Chondrocyte (in vitro differentiated cells): ENCODE measurements at regions not wholly inside any gene's neighbourhood (a gene's known extent, or its start where the extent isn't known, plus 50 kb on each side); places are given as distances from the start of the nearest gene placed in this dataset.

Experiments used
- DNase-seq: peaks from one replicate; pipeline ENCODE4 v3.0.0; 2021; ENCODE audit warnings: mixed read lengths, low spot score
- H3K27ac Mint-ChIP-seq: one replicate; pipeline ENCODE4 v1.8.0; 2021; ENCODE audit warnings: mild to moderate bottlenecking, moderate library complexity, mixed read lengths; ENCODE audit not compliant: unreplicated experiment
- H3K27me3 Mint-ChIP-seq: 2 replicates; pipeline ENCODE4 v1.8.0; 2021; ENCODE audit warnings: low read depth, mixed read lengths
- H3K36me3 Mint-ChIP-seq: 2 replicates; pipeline ENCODE4 v1.8.0; 2021; ENCODE audit warnings: low read depth, mixed read lengths
- H3K4me1 Mint-ChIP-seq: 2 replicates; pipeline ENCODE4 v1.8.0; 2021; ENCODE audit warnings: low read depth, mild to moderate bottlenecking, mixed read lengths
- H3K4me3 Mint-ChIP-seq: one replicate; pipeline ENCODE4 v1.8.0; 2021; ENCODE audit warnings: mild to moderate bottlenecking, moderate library complexity, mixed read lengths; ENCODE audit not compliant: unreplicated experiment
- H3K9me3 Mint-ChIP-seq: 2 replicates; pipeline ENCODE4 v1.8.0; 2021; ENCODE audit warnings: low read depth, mixed read lengths
- TF ChIP-seq, protein P1 (sequence below): fragments of 200-600 bp; sonication (generic); IDR thresholded peaks from 2 replicates; pipeline ENCODE4 v1.5.0; 2021; ENCODE audit warnings: antibody characterized with exemption, mild to moderate bottlenecking, moderate library complexity

DNA sequence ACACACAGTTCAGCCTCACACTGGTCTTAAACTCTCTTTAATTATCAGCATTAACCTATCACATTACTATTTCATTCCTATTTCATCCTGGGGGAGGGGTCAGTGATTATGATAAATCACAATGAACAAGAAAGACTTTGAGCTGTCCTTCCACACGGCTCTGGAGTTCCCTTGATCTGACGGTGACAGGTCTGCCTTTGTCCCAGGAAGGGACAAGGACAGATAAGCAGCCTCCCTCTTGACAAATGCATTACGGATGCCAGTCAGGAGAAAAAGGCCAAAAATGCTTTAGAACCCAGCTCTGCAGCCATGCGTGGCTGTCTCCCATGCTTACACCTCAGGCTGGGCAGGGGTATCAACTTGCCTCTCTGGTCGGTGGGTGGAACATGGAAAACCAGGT lies 281.7 kb downstream of the BCL11A start:
- H3K4me3 Mint-ChIP-seq: no peak overlapping the region
- TF ChIP-seq, protein P1, sequence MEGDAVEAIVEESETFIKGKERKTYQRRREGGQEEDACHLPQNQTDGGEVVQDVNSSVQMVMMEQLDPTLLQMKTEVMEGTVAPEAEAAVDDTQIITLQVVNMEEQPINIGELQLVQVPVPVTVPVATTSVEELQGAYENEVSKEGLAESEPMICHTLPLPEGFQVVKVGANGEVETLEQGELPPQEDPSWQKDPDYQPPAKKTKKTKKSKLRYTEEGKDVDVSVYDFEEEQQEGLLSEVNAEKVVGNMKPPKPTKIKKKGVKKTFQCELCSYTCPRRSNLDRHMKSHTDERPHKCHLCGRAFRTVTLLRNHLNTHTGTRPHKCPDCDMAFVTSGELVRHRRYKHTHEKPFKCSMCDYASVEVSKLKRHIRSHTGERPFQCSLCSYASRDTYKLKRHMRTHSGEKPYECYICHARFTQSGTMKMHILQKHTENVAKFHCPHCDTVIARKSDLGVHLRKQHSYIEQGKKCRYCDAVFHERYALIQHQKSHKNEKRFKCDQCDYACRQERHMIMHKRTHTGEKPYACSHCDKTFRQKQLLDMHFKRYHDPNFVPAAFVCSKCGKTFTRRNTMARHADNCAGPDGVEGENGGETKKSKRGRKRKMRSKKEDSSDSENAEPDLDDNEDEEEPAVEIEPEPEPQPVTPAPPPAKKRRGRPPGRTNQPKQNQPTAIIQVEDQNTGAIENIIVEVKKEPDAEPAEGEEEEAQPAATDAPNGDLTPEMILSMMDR: no peak
- no peaks in the 10 kb centered on the region for H3K4me1 Mint-ChIP-seq

GRCh38 chr2:60271131-60271530 lies 282.3 kb downstream of the BCL11A start:
- H3K27ac Mint-ChIP-seq: no peak overlapping the region
- H3K4me3 Mint-ChIP-seq: no peak overlapping the region
- peaks cover 10% of the 10 kb centered on the region for H3K9me3 Mint-ChIP-seq
- H3K27me3 Mint-ChIP-seq: no peaks in the 10 kb centered on the region
- no peak for DNase-seq
- TF ChIP-seq, protein P1: no peak
- H3K36me3 Mint-ChIP-seq: peaks cover 3% of the 10 kb centered on the region
- no peaks in the 10 kb centered on the region for H3K4me1 Mint-ChIP-seq

More for the DNA sequence above, 281.7 kb downstream of the BCL11A start:
- peaks cover 3% of the 10 kb centered on the region for H3K36me3 Mint-ChIP-seq
- no peak overlapping the region for H3K27ac Mint-ChIP-seq
- DNase-seq: no peak
- no peaks in the 10 kb centered on the region for H3K27me3 Mint-ChIP-seq
- peaks cover 10% of the 10 kb centered on the region for H3K9me3 Mint-ChIP-seq

DNA sequence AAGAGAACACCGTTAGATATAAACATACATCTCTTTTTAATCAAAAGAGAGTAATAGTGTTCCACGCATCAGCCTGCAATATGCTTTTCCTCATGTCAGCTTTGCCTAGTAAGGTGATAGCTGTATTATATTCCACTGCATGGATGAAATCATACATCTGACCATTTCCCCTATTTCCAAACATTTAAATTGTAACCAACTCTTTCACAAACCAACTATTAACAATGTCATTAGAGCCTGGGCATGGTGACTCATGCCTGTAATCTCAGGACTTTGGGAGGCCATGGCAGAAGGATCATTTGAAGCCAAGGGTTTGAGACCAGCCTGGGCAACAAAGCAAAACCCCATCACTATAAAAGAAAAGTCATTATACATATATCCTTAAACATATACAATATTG lies 284.8 kb downstream of the BCL11A start:
- H3K27me3 Mint-ChIP-seq: no peaks in the 10 kb centered on the region

DNA sequence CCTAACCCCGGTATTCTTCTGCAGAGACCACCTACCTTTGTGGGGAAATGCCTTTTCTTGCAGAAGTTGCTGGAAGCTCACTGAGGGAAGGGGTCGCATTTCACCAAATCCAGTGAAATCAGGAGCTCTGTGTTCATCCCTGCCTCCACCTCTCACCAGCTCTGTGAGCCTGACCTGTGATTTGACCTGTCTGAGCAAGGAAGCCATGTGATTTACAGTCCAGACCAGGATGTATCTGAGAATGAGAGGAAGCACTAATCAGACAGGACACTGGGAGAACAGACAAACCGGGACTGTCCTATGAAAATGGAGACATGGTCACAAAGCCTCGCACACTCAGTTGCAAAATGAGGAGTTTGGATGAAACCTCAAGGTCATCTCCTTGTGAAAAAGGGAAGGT lies 285.4 kb downstream of the BCL11A start:
- no peak overlapping the region for H3K27ac Mint-ChIP-seq
- no peak for DNase-seq
- H3K27me3 Mint-ChIP-seq: no peaks in the 10 kb centered on the region
- no peaks in the 10 kb centered on the region for H3K4me1 Mint-ChIP-seq
- no peaks in the 10 kb centered on the region for H3K36me3 Mint-ChIP-seq
- no peak overlapping the region for H3K4me3 Mint-ChIP-seq
- H3K9me3 Mint-ChIP-seq: peaks cover 4% of the 10 kb centered on the region
- TF ChIP-seq, protein P1: no peak

More for the DNA sequence above, 284.8 kb downstream of the BCL11A start:
- no peaks in the 10 kb centered on the region for H3K36me3 Mint-ChIP-seq
- no peak overlapping the region for H3K27ac Mint-ChIP-seq
- no peak overlapping the region for H3K4me3 Mint-ChIP-seq
- DNase-seq: no peak
- H3K4me1 Mint-ChIP-seq: no peaks in the 10 kb centered on the region
- TF ChIP-seq, protein P1: no peak
- peaks cover 4% of the 10 kb centered on the region for H3K9me3 Mint-ChIP-seq

DNA sequence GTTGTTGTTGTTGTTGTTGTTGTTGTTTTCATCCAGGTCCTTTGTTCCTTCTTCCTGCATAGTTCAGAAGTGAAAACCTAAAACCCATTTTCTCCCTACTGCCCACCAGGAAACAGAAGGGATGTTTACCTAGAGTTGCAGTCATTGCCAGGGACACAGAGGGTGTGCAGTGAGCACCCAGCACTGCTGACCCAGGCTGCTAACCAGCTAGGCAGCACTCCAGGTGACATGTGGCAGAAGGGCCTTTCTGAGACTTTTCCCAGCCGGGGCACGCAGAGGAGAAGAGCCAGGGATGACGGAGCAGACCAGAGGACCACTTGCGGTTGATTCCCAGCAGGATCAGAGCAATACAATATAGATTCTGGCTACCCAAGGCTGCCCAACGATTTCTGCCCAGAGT lies 286.3 kb downstream of the BCL11A start:
- Mint-ChIP-seq H3K36me3 (no peaks in the 10 kb centered on the region), H3K4me1 (no peaks in the 10 kb centered on the region), H3K9me3 (peaks cover 4% of the 10 kb centered on the region), H3K27ac (no peak overlapping the region), H3K4me3 (no peak overlapping the region), H3K27me3 (no peaks in the 10 kb centered on the region)
- TF ChIP-seq, protein P1: no peak
- DNase-seq: no peak
